ENCODE measurements at regions not wholly inside any gene's neighbourhood (a gene's known extent, or its start where the extent isn't known, plus 50 kb on each side); places are given as distances from the start of the nearest gene placed in this dataset.

DNA sequence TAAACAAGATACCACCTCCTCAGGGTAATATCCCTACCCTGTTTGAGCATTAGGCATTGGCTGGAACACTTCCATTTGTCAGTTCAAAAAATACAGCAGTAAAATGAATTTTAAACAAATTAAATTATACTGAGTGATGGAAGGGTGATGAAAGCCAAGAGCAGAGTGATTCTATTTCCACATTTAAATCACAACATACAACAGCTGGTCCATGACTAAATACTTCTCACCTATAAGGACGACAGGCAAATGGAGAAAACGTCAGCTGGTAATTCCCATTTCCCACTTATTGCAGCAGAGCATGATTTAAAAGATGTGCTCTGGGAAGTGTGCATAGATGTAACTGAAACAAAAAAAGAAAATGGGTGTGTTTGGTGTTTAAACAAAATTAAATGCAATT, 543.6 kb upstream of the DAB2 start:
- TF ChIP-seq, protein P1, sequence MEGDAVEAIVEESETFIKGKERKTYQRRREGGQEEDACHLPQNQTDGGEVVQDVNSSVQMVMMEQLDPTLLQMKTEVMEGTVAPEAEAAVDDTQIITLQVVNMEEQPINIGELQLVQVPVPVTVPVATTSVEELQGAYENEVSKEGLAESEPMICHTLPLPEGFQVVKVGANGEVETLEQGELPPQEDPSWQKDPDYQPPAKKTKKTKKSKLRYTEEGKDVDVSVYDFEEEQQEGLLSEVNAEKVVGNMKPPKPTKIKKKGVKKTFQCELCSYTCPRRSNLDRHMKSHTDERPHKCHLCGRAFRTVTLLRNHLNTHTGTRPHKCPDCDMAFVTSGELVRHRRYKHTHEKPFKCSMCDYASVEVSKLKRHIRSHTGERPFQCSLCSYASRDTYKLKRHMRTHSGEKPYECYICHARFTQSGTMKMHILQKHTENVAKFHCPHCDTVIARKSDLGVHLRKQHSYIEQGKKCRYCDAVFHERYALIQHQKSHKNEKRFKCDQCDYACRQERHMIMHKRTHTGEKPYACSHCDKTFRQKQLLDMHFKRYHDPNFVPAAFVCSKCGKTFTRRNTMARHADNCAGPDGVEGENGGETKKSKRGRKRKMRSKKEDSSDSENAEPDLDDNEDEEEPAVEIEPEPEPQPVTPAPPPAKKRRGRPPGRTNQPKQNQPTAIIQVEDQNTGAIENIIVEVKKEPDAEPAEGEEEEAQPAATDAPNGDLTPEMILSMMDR (conservative IDR thresholded peaks at IDR 0.05): no peak
- TF ChIP-seq ZFX (IDR thresholded peaks at IDR 0.05): no peak
